Kidney (tissue), 13 donors: ENCODE measurements at regions not wholly inside any gene's neighbourhood (a gene's known extent, or its start where the extent isn't known, plus 50 kb on each side); places are given as distances from the start of the nearest gene placed in this dataset.

ENCODE experiments used
- DNase-seq, 5 donors: peaks; one replicate each; pipeline ENCODE4 v3.0.0-alpha.2; 2013 to 2020
- FAIRE-seq: peaks from 2 replicates; lab custom pipeline; 2012; peaks lifted over from hg19 to GRCh38; lab: Jason Lieb, UNC
- H3K27ac ChIP-seq, 2 donors: one replicate each; pipeline ENCODE4 v1.7.0; 2013; ENCODE audit warnings: low read depth in 2 of 2, low read length in 2 of 2, inconsistent platforms in 1 of 2
- H3K27me3 ChIP-seq: one replicate; pipeline ENCODE4 v1.7.1; 2013; ENCODE audit warnings: low read length, inconsistent platforms; ENCODE audit not compliant: control insufficient read depth, insufficient read depth
- H3K36me3 ChIP-seq, 3 donors: one replicate each; pipeline versions ENCODE4 v1.7.0 to v1.7.1; 2013; ENCODE audit warnings: low read length in 3 of 3, control low read depth in 1 of 3, inconsistent platforms in 1 of 3; ENCODE audit not compliant: insufficient read depth in 3 of 3, control insufficient read depth in 2 of 3
- H3K4me1 ChIP-seq, 3 donors: one replicate each; pipeline versions ENCODE4 v1.7.0 to v1.7.1; 2013; ENCODE audit warnings: low read length in 3 of 3, inconsistent platforms in 1 of 3, low read depth in 1 of 3; ENCODE audit not compliant: control insufficient read depth in 2 of 3, insufficient read depth in 2 of 3
- H3K4me3 ChIP-seq, 3 donors: one replicate each; pipeline versions ENCODE4 v1.7.0 to v1.8.1; 2013; ENCODE audit warnings: low read length in 3 of 3, control low read depth in 1 of 3, inconsistent platforms in 1 of 3
- H3K9ac ChIP-seq, 3 donors: one replicate each; pipeline versions ENCODE4 v1.7.0 to v1.7.1; 2013; ENCODE audit warnings: low read length in 3 of 3, control low read depth in 1 of 3, inconsistent platforms in 1 of 3
- H3K9me3 ChIP-seq, 3 donors: one replicate each; pipeline versions ENCODE4 v1.7.0 to v1.7.1; 2013; ENCODE audit warnings: low read length in 3 of 3, control low read depth in 1 of 3, inconsistent platforms in 1 of 3; ENCODE audit not compliant: control insufficient read depth in 2 of 3, insufficient read depth in 1 of 3
- intact Hi-C: fragments of 100-400 bp; cut with DNase I; formaldehyde crosslinking; loops from one replicate; pipeline ENCODE4 v1.11.1; 2022
- TF ChIP-seq, protein P1 (sequence below): IDR thresholded peaks from 3 replicates; pipeline ENCODE4 v1.5.1; 2012; ENCODE audit warnings: mild to moderate bottlenecking, moderate library complexity, borderline replicate concordance; ENCODE audit not compliant: insufficient read depth; ENCODE audit errors: extremely low read depth
- donor health status: control.
- donor health status: control.
- donor health status: control.
- donor health status: control.
- donor health status: control.
- donor health status: DM: yes; HTN: yes; CAD: no.
- donor health status: Normal renal cell carcinoma (clear cell type).

GRCh38 chr5:167797933-167798332 lies 493.5 kb upstream of the WWC1 start:
- TF ChIP-seq, protein P1, sequence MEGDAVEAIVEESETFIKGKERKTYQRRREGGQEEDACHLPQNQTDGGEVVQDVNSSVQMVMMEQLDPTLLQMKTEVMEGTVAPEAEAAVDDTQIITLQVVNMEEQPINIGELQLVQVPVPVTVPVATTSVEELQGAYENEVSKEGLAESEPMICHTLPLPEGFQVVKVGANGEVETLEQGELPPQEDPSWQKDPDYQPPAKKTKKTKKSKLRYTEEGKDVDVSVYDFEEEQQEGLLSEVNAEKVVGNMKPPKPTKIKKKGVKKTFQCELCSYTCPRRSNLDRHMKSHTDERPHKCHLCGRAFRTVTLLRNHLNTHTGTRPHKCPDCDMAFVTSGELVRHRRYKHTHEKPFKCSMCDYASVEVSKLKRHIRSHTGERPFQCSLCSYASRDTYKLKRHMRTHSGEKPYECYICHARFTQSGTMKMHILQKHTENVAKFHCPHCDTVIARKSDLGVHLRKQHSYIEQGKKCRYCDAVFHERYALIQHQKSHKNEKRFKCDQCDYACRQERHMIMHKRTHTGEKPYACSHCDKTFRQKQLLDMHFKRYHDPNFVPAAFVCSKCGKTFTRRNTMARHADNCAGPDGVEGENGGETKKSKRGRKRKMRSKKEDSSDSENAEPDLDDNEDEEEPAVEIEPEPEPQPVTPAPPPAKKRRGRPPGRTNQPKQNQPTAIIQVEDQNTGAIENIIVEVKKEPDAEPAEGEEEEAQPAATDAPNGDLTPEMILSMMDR, result no peak
- H3K27ac ChIP-seq, result no peak overlapping the region
- no peaks in the 10 kb centered on the region for H3K4me1 ChIP-seq
- DNase-seq (no peak), FAIRE-seq (no peak)
- no peak overlapping the region for H3K9ac ChIP-seq
- no peaks in the 10 kb centered on the region for H3K9me3 ChIP-seq
- no peaks in the 10 kb centered on the region for H3K27me3 ChIP-seq
- intact Hi-C loops, result no loop called here
- H3K36me3 ChIP-seq, result no peaks in the 10 kb centered on the region
- H3K4me3 ChIP-seq, result no peak overlapping the region

DNA sequence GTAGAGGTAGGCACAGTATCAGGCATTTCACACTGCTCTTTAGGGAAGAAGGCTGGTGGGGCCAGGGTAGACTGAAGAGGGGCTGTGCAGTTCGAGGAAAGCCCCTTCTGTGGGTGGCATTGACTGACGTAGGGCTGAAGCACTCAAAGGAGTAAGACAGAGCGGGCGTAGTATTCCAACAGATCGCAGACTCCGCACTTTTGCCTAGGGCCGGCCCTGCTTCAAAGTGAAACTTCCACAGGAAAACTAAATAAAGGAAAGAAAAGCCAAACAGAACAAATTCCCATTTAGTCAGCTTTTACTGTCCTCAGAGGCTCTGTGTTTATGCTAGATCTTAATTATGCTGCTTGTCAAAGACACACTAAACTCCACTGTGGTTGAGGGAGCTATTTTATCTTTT lies 493.0 kb upstream of the WWC1 start:
- Histone ChIP-seq H3K4me1 (no peaks in the 10 kb centered on the region), H3K36me3 (no peaks in the 10 kb centered on the region), H3K27me3 (no peaks in the 10 kb centered on the region), H3K27ac (no peak overlapping the region), H3K9me3 (no peaks in the 10 kb centered on the region), H3K9ac (no peak overlapping the region), H3K4me3 (no peak overlapping the region)
- DNase-seq, result peak in 1 of 5 donors; percentile 18
- TF ChIP-seq, protein P1, result no peak
- intact Hi-C loops, result no loop called here
- FAIRE-seq, result no peak

DNA sequence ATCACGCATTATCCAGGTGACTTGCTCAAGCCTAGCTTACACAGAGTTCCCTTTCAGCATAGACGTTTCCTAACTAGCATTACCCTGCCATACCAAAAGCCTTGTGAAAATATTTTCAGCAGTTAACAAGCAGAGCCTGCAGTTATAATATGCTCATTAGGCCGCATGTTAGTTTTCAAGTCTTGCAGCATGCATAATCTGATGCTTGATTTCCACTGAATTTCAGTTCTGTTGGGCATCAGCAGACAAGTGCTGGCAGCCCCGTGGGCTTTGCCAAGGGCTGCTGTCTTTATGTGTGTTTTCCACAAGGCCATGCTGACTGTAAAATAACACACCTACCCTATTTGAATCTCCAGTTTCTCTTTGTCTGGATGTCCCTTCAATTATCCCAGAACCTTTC lies 491.0 kb upstream of the WWC1 start:
- DNase-seq, result no peak
- intact Hi-C loops, result no loop called here
- TF ChIP-seq, protein P1, result no peak
- Histone ChIP-seq H3K36me3 (no peaks in the 10 kb centered on the region), H3K27ac (no peak overlapping the region), H3K27me3 (no peaks in the 10 kb centered on the region), H3K4me1 (no peaks in the 10 kb centered on the region), H3K9me3 (no peaks in the 10 kb centered on the region), H3K9ac (no peak overlapping the region), H3K4me3 (no peak overlapping the region)
- FAIRE-seq, result no peak

GRCh38 chr5:167801999-167802398 lies 489.4 kb upstream of the WWC1 start:
- FAIRE-seq (no peak), DNase-seq (no peak)
- Histone ChIP-seq H3K4me3 (no peak overlapping the region), H3K9ac (no peak overlapping the region), H3K36me3 (no peaks in the 10 kb centered on the region), H3K4me1 (no peaks in the 10 kb centered on the region), H3K27me3 (no peaks in the 10 kb centered on the region), H3K27ac (no peak overlapping the region), H3K9me3 (no peaks in the 10 kb centered on the region)
- intact Hi-C loops, result no loop called here
- TF ChIP-seq, protein P1, result no peak
